ENCODE measurements at regions not wholly inside any gene's neighbourhood (a gene's known extent, or its start where the extent isn't known, plus 50 kb on each side); places are given as distances from the start of the nearest gene placed in this dataset.

- H3K9me2 ChIP-seq (ENCODE audit: insufficient read depth): no peaks in the 10 kb centered on the region
- no peaks in the 10 kb centered on the region for H3K4me1 ChIP-seq (ENCODE audit: insufficient read depth)
- H3K4me3 ChIP-seq: no peak overlapping the region
- Mint-ChIP-seq H3K9me3 (peaks cover 57% of the 10 kb centered on the region), H3K27ac (no peak overlapping the region), H3K36me3 (ENCODE audit: low read depth) (peaks cover 36% of the 10 kb centered on the region), H3K4me1 (no peaks in the 10 kb centered on the region; the same call in 2 of the 3 replicates), H3K4me3 (no peak overlapping the region), H3K27me3 (ENCODE audit: insufficient read depth, low read depth, poor library complexity) (peaks cover 6% of the 10 kb centered on the region)
- DNase-seq (ENCODE audit: low spot score): no peak
- H3K27ac ChIP-seq (ENCODE audit: low read depth): no peak overlapping the region
- H3F3A ChIP-seq (replicated peaks; ENCODE audit: low read depth): no peaks in the 10 kb centered on the region
- TF ChIP-seq EZH2phosphoT487 (IDR thresholded peaks at IDR 0.05; ENCODE audit: unreplicated experiment) (no peak), ZNF462 (CRISPR knock-in tag; IDR thresholded peaks at IDR 0.05) (no peak)
- H3K36me3 ChIP-seq (ENCODE audit: insufficient read depth): 0 out of 2 replicates have a peak, but pooled peaks cover 6% of the 10 kb centered on the region
- no peak overlapping the region for H3K4me2 ChIP-seq
- no peaks in the 10 kb centered on the region for H4K20me1 ChIP-seq (replicated peaks; ENCODE audit: insufficient read depth)
- no peaks in the 10 kb centered on the region for H3K79me2 ChIP-seq (replicated peaks; ENCODE audit: insufficient read depth)
- no peak for ATAC-seq
- H3K27me3 ChIP-seq (ENCODE audit: insufficient read depth): no peaks in the 10 kb centered on the region
- H2AFZ ChIP-seq: no peak overlapping the region
Measured at GRCh38 chr16:50440531-50440930, 71.7 kb upstream of the BRD7 start.

- Histone ChIP-seq H3K4me1 (ENCODE audit: insufficient read depth) (peaks cover 8% of the 10 kb centered on the region; the same call in 1 of the 2 replicates), H3K79me2 (replicated peaks; ENCODE audit: insufficient read depth) (no peaks in the 10 kb centered on the region), H3F3A (replicated peaks; ENCODE audit: low read depth) (no peaks in the 10 kb centered on the region), H3K36me3 (ENCODE audit: insufficient read depth) (0 out of 2 replicates have a peak, but pooled peaks cover 6% of the 10 kb centered on the region), H3K4me3 (no peak overlapping the region), H3K9me2 (ENCODE audit: insufficient read depth) (no peaks in the 10 kb centered on the region), H3K27me3 (ENCODE audit: insufficient read depth) (no peaks in the 10 kb centered on the region), H3K27ac (ENCODE audit: low read depth) (no peak overlapping the region), H3K4me2 (no peak overlapping the region), H2AFZ (no peak overlapping the region), H4K20me1 (replicated peaks; ENCODE audit: insufficient read depth) (no peaks in the 10 kb centered on the region)
- H3K9me3 Mint-ChIP-seq: peaks cover 49% of the 10 kb centered on the region
- no peak for ATAC-seq
- H3K36me3 Mint-ChIP-seq (ENCODE audit: low read depth): peaks cover 32% of the 10 kb centered on the region
- peaks cover 11% of the 10 kb centered on the region for H3K27me3 Mint-ChIP-seq (ENCODE audit: insufficient read depth, low read depth, poor library complexity)
- H3K4me1 Mint-ChIP-seq: no peaks in the 10 kb centered on the region; the same call in none of the 3 replicates
- H3K4me3 Mint-ChIP-seq: no peak overlapping the region
- no peak for DNase-seq (ENCODE audit: low spot score)
- H3K27ac Mint-ChIP-seq: no peak overlapping the region
- TF ChIP-seq ZNF331 (CRISPR knock-in tag; IDR thresholded peaks at IDR 0.05; ENCODE audit: low read depth): no peak
- TF ChIP-seq ETS1 (IDR thresholded peaks at IDR 0.05): no peak
- no peak for TF ChIP-seq EZH2 (IDR thresholded peaks at IDR 0.05; ENCODE audit: low read depth, unreplicated experiment)
- no peak for TF ChIP-seq CREB1 (CRISPR knock-in tag; IDR thresholded peaks at IDR 0.05; ENCODE audit: low read depth)
- no peak for TF ChIP-seq ZNF114 (CRISPR knock-in tag; IDR thresholded peaks at IDR 0.05)
- no peak for TF ChIP-seq POLR2AphosphoS5 (IDR thresholded peaks at IDR 0.05; ENCODE audit: low read depth)
- no peak for TF ChIP-seq EZH2phosphoT487 (IDR thresholded peaks at IDR 0.05; ENCODE audit: unreplicated experiment)
- TF ChIP-seq JUNB (IDR thresholded peaks at IDR 0.05; ENCODE audit: unreplicated experiment): no peak
- no peak for TF ChIP-seq NANOG (IDR thresholded peaks at IDR 0.05; ENCODE audit: borderline replicate concordance)
- no peak for TF ChIP-seq STAT1 (IDR thresholded peaks at IDR 0.05; ENCODE audit: unreplicated experiment)
- TF ChIP-seq CTCF (conservative IDR thresholded peaks at IDR 0.05; ENCODE audit: low read depth in 2 of 2): no peak
Measured at GRCh38 chr16:50437769-50438437, 69.1 kb upstream of the BRD7 start.

Measured in GM23338 (cell line).